ENCODE measurements at regions not wholly inside any gene's neighbourhood (a gene's known extent, or its start where the extent isn't known, plus 50 kb on each side); places are given as distances from the start of the nearest gene placed in this dataset.

GRCh38 chr1:29704430-29704829, 468.1 kb downstream of the PTPRU start:
- in situ Hi-C loops (cut with HindIII; ENCODE audit: extremely low pct_ligation_motif_present, low pct_unique_long_range_greater_than_20kb): no loop called here
- no peak overlapping the region for H2AFZ ChIP-seq (ENCODE audit: low read length)
- DNase-seq (ENCODE audit: low spot score) (no peak), FAIRE-seq (no peak), ATAC-seq (no peak)
- CTCF ChIA-PET (ENCODE audit: low intra/inter-chr PET ratio, low total read pairs): no interaction called here
- H3K4me2 ChIP-seq (ENCODE audit: low read depth, low read length): no peak overlapping the region
- no TSS peak for BruUV-seq (replicated peaks)
- POLR2A ChIA-PET: no interaction called here
- intact Hi-C loops (cut with micrococcal nuclease; ENCODE audit: unreplicated experiment): no loop called here
- no peak overlapping the region for H3K9ac ChIP-seq (ENCODE audit: insufficient read depth, low read depth, low read length)
- H3K36me3 ChIP-seq (replicated peaks in 1 of 2; ENCODE audit: control insufficient read depth in 1 of 2, insufficient read depth in 2 of 2, low read length in 2 of 2): no peaks in the 10 kb centered on the region
- no peaks in the 10 kb centered on the region for H4K20me1 ChIP-seq (ENCODE audit: insufficient read depth, low read length)
- H3K79me2 ChIP-seq (ENCODE audit: insufficient read depth, low read length): no peaks in the 10 kb centered on the region
- 4% methylated on average over 2 of the region's 2 CpGs for WGBS (ENCODE audit: low lambda C conversion rate)
- no peak overlapping the region for H3K4me3 ChIP-seq (replicated peaks in 1 of 3; ENCODE audit: insufficient read depth in 1 of 3, low read depth in 2 of 3, low read length in 3 of 3)
- no peaks in the 10 kb centered on the region for H3K4me1 ChIP-seq (ENCODE audit: insufficient read depth, low read length)
- no peaks in the 10 kb centered on the region; a peak in 1 of 5 replicates for H3K27me3 ChIP-seq (ENCODE audit: control insufficient read depth in 1 of 2, insufficient read depth in 2 of 2, low read length in 2 of 2)
- no peaks in the 10 kb centered on the region for H3K9me3 ChIP-seq (ENCODE audit: low read length)
- no peak overlapping the region for H3K27ac ChIP-seq (ENCODE audit: extremely low read length, insufficient read depth, low read length)
- TF ChIP-seq ZNF335 (CRISPR knock-in tag; IDR thresholded peaks at IDR 0.05) (no peak), CENPBD1 (CRISPR knock-in tag; IDR thresholded peaks at IDR 0.05; ENCODE audit: borderline replicate concordance, low read depth) (no peak), CSRNP2 (CRISPR knock-in tag; conservative IDR thresholded peaks at IDR 0.05; ENCODE audit: low read depth) (no peak), ASH2L (IDR thresholded peaks at IDR 0.05; ENCODE audit: insufficient read length, low read depth, low read length) (no peak), ZFP91 (CRISPR knock-in tag; IDR thresholded peaks at IDR 0.05; ENCODE audit: borderline replicate concordance) (no peak), ZC3H13 (CRISPR knock-in tag; IDR thresholded peaks at IDR 0.05) (no peak), TGIF2 (CRISPR knock-in tag; IDR thresholded peaks at IDR 0.05) (no peak), ARID5B (CRISPR knock-in tag; IDR thresholded peaks at IDR 0.05) (no peak), SNAPC4 (CRISPR knock-in tag; IDR thresholded peaks at IDR 0.05) (no peak), ZNF513 (CRISPR knock-in tag; conservative IDR thresholded peaks at IDR 0.05) (no peak)
